Endometrium (tissue), 2 donors: ENCODE measurements at regions not wholly inside any gene's neighbourhood (a gene's known extent, or its start where the extent isn't known, plus 50 kb on each side); places are given as distances from the start of the nearest gene placed in this dataset.

Experiments
- FAIRE-seq: peaks from 2 replicates; lab custom pipeline; 2012; peaks lifted over from hg19 to GRCh38; lab: Jason Lieb, UNC
- donor health status: control.
- donor health status: control.

DNA sequence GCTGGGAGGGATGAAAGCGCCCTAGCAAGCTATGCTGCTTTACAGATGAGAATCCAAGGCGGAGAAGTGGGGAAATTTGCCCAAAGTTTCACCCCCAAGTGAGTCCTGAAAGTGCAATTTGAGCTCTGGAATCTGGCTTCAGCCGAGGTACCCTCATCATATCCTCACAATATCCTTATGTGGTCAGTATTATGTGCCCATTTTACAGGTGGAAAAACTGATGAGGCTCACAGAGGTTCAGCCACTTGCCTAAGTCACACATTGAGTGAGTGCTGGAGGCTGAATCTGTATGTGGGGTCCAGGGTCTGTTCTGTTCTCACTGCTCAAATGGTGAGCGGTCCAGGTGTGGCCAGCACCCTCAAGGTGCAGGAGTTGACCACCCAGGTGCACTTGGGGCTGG, 85.3 kb downstream of the MATN1 start:
- FAIRE-seq = no peak

GRCh38 chr1:30637183-30637980, 86.0 kb downstream of the MATN1 start:
- FAIRE-seq = no peak

DNA sequence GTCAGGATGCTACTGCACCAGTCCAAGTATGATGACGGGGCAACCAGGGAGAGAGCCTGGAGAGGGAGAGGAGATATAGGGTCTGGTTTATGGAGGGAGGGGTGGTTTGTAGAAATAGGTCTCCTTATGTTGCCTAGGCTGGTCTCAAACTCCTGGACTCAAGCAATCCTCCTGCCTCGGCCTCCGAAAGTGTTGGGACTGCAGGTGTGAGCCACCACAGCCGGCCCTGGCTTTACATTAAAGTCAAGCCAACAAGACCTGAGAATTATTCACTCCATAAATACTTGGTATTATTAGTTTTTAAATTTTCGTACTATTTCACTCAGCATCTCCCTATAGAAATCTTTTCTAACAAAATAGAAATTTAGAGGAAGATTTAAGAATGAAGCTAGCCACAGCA, 86.8 kb downstream of the MATN1 start:
- FAIRE-seq = no peak

DNA sequence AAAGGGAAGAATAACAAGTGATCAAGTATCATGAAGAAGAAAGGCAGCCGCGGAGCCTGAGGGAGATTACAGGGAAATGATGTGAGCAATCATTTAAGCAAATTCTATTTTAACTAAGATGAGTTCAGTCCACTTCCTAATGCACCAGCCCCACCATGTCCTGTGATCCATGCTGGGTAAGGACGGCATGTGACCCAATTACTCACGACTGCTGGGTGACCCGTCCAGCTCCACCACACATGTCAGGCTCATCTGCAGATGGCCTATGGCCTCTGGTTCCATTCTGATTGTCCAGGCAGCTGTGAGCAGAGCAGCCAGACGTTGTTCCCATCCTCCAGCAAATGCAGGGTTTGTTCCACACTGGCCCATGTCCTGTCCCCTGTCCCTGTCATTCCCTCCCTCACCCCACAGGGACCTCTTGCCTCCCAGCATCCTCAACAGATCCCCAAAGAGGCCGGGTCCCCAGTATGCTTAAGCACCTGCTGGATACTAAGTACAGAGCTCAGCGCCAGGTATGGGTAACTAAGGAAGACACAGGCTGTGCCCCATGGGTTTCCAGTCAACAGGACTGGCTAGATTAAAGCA, 87.9 kb downstream of the MATN1 start:
- no peak for FAIRE-seq

- FAIRE-seq = no peak
Observed at GRCh38 chr1:30634507-30634906, 88.9 kb downstream of the MATN1 start.

- no peak for FAIRE-seq
Observed at GRCh38 chr1:30633294-30633693, 90.1 kb downstream of the MATN1 start.

DNA sequence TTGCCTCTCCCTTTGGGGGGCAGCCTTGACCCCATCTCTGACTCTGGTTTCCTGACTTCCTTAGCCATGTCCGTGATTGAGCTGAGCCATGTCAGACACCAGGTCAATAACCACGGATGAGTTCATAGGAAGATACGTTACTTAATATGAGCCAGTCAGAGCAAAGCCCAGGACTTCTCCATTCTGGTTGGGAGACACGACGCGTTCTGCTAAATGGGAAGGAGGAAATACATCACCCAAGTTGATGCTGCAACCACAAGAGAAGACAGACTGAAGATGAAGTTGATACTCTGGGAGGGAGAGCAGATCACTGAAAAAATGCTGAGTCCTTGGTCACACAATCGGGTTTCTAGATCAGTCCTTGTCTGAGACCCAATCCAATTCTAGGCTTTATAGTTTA, 90.9 kb downstream of the MATN1 start:
- no peak for FAIRE-seq

- no peak for FAIRE-seq
Observed at GRCh38 chr1:30631700-30632099, 91.7 kb downstream of the MATN1 start.

GRCh38 chr1:30629501-30629900, 93.9 kb downstream of the MATN1 start:
- FAIRE-seq = no peak

DNA sequence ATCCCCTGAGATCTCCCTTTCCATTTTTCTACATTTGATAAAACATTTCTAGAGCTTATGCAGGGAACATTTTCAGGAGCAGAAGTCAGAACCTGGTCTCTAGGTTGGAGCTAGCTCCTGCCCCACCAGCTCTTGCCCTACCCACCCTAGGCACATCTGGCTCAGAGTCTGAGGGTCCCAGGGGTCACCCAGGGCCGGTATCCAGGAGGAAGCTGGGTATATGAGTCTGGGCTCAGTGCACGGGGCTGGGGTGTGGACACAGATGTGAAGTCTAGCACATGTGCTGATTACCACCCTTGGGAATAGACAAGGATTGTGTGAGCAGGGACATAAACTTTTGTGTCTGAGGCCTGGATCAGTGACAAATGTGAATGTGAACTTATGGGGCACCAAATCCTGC, 95.4 kb downstream of the MATN1 start:
- no peak for FAIRE-seq

GRCh38 chr1:30627206-30627605, 96.2 kb downstream of the MATN1 start:
- no peak for FAIRE-seq

- FAIRE-seq = no peak
Observed at GRCh38 chr1:30623431-30623830, 100.0 kb downstream of the MATN1 start.

- no peak for FAIRE-seq
Observed at GRCh38 chr1:30619619-30620018, 103.8 kb downstream of the MATN1 start.

- no peak for FAIRE-seq
Observed at GRCh38 chr1:30618335-30618747, 105.0 kb downstream of the MATN1 start.

DNA sequence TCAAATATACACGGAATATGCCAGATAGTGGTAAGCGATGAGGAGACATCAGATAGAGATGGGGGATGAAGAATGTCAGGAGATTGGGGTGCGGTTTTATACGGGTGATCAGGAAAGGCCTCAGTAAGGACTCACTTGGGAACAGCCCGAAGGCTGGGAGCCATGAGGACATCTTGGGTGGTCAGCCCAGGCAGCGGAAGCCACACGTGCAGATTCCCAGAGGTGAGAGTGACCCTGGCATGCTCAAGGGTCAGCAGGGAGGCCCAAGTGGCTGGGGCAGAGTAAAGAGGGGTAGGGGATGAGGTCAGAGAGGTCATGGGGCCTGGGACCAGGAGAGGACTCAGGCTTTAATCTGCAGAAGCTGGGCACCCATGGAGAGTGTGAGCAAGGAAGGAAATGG, 106.6 kb downstream of the MATN1 start:
- FAIRE-seq = no peak

DNA sequence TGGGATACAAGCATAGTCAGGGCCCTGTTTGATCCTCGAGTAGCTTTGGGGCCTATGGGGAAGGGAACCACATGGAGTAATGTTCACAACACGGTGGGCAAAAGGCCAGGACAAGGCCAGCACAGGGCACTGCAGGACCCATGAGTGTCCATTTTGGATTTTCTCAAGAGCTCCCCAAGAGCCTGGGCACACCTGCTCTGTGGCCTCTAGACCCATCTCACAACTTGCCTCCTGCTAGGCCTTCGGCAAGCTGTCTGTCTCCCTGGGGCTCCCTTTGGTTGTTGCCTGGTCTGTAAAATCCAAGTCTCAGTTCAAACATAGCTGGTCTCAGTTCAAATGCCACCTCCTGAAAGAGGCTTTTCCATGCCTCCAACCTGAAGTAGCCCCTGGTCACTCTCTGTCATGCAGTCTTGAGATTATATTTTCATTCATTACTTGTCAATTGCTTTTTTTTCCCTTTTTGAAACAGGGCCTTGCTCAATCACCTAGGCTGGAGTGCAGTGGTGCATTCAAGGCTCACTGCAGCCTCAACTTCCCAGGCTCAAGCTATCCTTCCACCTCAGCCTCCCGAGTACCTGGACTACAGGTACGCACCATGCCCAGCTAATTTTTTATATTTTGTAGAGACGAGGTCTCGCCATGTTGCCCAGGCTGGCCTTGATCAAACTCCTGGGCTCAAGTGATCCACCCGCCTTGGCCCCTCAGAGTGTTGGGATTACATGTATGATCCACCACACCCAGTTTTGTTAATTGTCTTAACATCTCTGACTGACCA, 107.4 kb downstream of the MATN1 start:
- FAIRE-seq = no peak

- no peak for FAIRE-seq
Observed at GRCh38 chr1:30615076-30615795, 108.1 kb downstream of the MATN1 start.

DNA sequence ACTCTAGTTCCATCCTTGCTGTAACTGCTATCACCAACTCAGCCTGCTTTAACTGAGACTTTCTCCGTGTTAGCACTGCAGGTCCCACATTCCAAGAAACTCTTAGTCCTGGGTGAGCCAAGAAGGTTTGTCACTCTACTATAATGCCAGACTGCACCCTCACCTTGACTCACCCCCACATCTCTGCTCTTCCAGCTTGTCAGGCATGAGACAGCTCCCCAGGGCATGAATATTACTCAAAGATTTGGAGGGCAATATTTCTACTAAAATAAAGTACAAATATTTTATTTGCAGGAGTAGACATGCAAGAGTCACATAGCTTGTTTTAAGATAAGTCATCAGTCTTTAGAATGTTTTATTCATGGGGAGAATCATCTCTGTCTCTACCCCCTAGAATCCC, 110.2 kb downstream of the MATN1 start:
- FAIRE-seq = no peak

DNA sequence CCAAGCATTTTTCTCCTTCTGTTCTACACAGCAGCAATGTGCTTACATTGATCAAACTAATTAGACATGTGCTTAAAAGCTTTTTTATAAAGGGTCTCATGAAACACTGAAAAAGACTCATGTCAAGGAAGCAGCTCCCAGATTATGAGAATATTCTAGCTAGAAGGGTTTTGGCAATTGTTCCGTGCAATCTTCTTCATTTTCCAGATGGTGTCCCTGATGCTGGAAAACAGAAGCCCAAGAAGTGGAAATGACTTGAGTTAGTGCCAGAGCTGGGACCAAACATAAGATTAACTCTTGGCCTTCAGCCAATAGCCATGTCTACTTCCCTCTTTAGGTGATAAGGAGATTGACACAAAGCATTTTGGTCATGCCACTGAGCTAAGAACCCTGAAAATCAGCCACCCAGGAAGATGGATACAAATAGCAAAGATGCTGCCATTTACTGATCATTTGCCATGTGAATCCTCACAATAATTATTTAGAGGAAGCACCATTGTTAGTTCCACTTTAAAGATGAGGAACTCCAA, 110.8 kb downstream of the MATN1 start:
- no peak for FAIRE-seq

DNA sequence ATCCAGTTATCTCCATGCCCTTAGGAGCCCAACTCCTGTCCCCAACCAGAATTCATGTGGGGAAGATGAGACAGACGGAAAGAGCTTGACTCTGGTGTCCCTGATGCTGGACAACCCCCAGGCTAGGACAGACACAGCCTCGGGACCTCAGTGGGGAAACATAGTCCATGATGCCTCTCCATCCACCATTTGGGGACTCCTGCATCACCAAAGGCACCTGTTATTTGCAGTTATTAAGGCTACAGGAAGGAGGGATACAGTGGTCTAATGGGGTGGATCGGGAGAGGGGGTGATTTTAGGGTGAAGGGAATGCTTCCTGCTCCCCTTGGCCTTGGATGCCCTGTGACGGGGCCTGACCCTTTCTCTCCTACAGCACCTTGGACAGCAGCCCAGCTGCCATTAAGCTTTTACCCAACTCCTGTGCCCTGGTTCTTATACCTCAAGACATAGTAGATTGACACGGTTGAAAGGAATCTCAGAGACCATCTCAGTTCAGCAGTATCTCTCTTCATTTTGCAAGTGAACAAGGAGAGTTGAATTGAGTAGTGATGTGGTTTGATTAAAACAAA, 111.6 kb downstream of the MATN1 start:
- no peak for FAIRE-seq

DNA sequence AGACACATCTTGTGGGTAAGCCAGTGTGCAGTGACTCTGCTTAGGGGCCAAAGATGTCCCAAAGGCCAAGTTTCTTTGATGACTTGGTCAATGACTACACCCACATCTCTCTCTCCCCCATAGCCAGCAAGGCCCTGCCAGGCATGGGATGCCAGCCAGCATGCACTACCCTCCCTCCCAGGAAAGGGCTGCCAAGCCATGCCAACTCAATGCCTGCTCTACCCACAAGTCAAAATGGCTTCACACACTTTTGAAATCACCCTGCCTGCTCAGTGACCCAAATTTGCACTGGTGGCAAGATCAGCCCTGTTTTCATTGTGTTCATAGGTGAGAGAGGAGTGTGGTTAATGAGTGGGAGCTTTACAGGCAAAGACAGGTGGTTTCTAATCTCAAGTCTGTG, 112.5 kb downstream of the MATN1 start:
- no peak for FAIRE-seq

- FAIRE-seq = no peak
Observed at GRCh38 chr1:30609999-30610345, 113.4 kb downstream of the MATN1 start.
